ENCODE measurements at regions not wholly inside any gene's neighbourhood (a gene's known extent, or its start where the extent isn't known, plus 50 kb on each side); places are given as distances from the start of the nearest gene placed in this dataset.

DNA sequence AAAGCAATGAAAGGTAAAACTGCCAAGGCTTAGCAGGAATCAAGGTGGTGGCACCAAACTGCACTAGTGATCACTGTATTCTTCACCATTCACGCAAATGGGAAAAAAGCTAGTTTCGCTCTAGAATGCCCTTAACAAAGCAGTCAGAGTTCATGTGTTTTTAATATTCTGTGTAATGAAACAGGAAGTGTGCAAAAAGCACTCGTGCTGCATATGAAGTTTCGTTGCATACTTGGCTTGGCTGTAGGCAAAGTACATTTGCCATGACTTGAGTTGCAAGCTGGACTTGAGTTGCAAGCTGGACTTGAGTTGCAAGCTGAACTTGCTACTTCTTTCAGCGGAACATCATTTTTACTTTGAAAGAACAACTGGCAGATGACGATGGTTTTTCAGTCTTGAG is 55.4 kb downstream of the FOXI1 start (continued):
- TF ChIP-seq ZNF548 (tag by site-specific recombination; IDR thresholded peaks at IDR 0.05), result no peak
- TF ChIP-seq, protein P1, sequence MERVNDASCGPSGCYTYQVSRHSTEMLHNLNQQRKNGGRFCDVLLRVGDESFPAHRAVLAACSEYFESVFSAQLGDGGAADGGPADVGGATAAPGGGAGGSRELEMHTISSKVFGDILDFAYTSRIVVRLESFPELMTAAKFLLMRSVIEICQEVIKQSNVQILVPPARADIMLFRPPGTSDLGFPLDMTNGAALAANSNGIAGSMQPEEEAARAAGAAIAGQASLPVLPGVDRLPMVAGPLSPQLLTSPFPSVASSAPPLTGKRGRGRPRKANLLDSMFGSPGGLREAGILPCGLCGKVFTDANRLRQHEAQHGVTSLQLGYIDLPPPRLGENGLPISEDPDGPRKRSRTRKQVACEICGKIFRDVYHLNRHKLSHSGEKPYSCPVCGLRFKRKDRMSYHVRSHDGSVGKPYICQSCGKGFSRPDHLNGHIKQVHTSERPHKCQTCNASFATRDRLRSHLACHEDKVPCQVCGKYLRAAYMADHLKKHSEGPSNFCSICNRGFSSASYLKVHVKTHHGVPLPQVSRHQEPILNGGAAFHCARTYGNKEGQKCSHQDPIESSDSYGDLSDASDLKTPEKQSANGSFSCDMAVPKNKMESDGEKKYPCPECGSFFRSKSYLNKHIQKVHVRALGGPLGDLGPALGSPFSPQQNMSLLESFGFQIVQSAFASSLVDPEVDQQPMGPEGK (tag by site-specific recombination; IDR thresholded peaks at IDR 0.05), result no peak

DNA sequence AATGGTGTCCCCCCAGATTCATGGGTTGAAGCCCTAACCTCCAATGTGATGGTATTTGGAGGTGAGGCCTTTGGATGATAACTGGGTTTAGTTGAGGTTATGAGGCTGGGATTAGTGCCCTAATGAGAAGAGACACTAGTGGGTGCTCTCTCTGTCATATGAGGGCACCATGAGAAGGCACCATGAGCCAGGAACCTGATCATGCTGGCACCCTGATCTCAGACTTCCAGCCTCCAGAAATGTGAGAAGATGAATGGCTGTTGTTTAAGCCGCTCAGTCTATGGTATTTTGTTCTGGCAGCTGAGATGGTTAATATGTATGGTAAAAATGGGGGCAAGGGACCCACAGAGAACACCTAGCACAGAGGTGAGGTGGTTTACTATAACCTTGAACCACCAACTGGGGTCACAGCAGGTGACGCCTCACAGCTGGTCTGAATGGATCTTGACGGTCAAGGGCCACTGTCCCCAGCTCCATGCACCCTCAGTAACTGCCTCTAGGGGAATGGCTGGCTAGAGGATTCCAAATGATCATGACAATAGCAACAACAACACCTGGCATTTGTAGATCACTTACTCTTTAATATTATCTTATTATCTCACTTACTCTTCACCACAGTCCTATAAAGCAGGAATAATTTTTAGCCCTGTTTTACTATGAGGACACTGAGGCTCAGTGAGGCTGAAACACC is 57.1 kb downstream of the FOXI1 start:
- CTCF ChIA-PET, result no interaction called here
- TF ChIP-seq ZNF302 (tag by site-specific recombination; IDR thresholded peaks at IDR 0.05; ENCODE audit: low read depth) (no peak), ZNF140 (tag by site-specific recombination; IDR thresholded peaks at IDR 0.05) (no peak), ZNF837 (tag by site-specific recombination; IDR thresholded peaks at IDR 0.05) (no peak), EGR2 (tag by site-specific recombination; IDR thresholded peaks at IDR 0.05; ENCODE audit: low read depth) (no peak), ZNF529 (tag by site-specific recombination; IDR thresholded peaks at IDR 0.05; ENCODE audit: insufficient replicate concordance) (no peak)
- TF ChIP-seq, protein P2, sequence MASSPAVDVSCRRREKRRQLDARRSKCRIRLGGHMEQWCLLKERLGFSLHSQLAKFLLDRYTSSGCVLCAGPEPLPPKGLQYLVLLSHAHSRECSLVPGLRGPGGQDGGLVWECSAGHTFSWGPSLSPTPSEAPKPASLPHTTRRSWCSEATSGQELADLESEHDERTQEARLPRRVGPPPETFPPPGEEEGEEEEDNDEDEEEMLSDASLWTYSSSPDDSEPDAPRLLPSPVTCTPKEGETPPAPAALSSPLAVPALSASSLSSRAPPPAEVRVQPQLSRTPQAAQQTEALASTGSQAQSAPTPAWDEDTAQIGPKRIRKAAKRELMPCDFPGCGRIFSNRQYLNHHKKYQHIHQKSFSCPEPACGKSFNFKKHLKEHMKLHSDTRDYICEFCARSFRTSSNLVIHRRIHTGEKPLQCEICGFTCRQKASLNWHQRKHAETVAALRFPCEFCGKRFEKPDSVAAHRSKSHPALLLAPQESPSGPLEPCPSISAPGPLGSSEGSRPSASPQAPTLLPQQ (tag by site-specific recombination; IDR thresholded peaks at IDR 0.05), result no peak
- H3K4me1 ChIP-seq (ENCODE audit: control insufficient read depth, insufficient read depth, low read length), result no peaks in the 10 kb centered on the region
- H3K36me3 ChIP-seq (ENCODE audit: control insufficient read depth in 2 of 2, insufficient read depth in 1 of 2, low read length in 2 of 2), result no peaks in the 10 kb centered on the region
- H3K27ac ChIP-seq (ENCODE audit: extremely low read depth, low read depth, low read length), result no peak overlapping the region
- POLR2A ChIA-PET, result no interaction called here
- no peaks in the 10 kb centered on the region for H3K9me3 ChIP-seq (ENCODE audit: control insufficient read depth, insufficient read depth, low read depth, low read length)
- H3K4me3 ChIP-seq (ENCODE audit: low read depth, low read length), result no peak overlapping the region

DNA sequence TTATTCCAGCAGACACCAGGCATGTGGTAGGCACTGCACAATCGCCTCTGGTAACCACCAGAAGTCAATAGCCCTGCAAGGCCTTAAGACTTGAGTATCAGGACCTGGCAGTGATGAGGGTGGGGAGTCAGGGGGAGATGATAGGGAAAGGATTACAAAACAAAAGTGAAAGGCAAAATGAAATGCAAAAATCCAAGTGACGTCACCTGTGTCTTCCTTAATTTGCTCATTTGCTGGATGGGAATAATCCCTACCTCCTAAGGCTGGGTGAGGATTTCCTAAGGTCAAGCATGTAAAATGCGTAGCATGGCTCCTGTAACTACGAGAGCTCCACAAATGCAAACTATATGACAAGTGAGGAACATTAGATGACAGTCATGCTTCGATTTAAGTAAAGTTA is 58.4 kb downstream of the FOXI1 start:
- H3K36me3 ChIP-seq (ENCODE audit: control insufficient read depth in 2 of 2, insufficient read depth in 1 of 2, low read length in 2 of 2), result no peaks in the 10 kb centered on the region
- no peaks in the 10 kb centered on the region for H3K4me1 ChIP-seq (ENCODE audit: control insufficient read depth, insufficient read depth, low read length)
- H3K27ac ChIP-seq (ENCODE audit: extremely low read depth, low read depth, low read length), result no peak overlapping the region
- ChIA-PET CTCF (interaction anchor here (0.6 kb wide), 1 partner anchor 42 kb away, joined by 5 read pairs; no protein-coding TSS in a partner anchor), POLR2A (no interaction called here)
- no peaks in the 10 kb centered on the region for H3K9me3 ChIP-seq (ENCODE audit: control insufficient read depth, insufficient read depth, low read depth, low read length)
- no peak overlapping the region for H3K4me3 ChIP-seq (ENCODE audit: low read depth, low read length)
- no peak for TF ChIP-seq OSR2 (tag by site-specific recombination; IDR thresholded peaks at IDR 0.05)
- TF ChIP-seq, protein P3, sequence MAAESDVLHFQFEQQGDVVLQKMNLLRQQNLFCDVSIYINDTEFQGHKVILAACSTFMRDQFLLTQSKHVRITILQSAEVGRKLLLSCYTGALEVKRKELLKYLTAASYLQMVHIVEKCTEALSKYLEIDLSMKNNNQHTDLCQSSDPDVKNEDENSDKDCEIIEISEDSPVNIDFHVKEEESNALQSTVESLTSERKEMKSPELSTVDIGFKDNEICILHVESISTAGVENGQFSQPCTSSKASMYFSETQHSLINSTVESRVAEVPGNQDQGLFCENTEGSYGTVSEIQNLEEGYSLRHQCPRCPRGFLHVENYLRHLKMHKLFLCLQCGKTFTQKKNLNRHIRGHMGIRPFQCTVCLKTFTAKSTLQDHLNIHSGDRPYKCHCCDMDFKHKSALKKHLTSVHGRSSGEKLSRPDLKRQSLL (tag by site-specific recombination; IDR thresholded peaks at IDR 0.05), result no peak
- TF ChIP-seq, protein P4, sequence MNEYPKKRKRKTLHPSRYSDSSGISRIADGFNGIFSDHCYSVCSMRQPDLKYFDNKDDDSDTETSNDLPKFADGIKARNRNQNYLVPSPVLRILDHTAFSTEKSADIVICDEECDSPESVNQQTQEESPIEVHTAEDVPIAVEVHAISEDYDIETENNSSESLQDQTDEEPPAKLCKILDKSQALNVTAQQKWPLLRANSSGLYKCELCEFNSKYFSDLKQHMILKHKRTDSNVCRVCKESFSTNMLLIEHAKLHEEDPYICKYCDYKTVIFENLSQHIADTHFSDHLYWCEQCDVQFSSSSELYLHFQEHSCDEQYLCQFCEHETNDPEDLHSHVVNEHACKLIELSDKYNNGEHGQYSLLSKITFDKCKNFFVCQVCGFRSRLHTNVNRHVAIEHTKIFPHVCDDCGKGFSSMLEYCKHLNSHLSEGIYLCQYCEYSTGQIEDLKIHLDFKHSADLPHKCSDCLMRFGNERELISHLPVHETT (tag by site-specific recombination; IDR thresholded peaks at IDR 0.05), result no peak
- TF ChIP-seq, protein P5, sequence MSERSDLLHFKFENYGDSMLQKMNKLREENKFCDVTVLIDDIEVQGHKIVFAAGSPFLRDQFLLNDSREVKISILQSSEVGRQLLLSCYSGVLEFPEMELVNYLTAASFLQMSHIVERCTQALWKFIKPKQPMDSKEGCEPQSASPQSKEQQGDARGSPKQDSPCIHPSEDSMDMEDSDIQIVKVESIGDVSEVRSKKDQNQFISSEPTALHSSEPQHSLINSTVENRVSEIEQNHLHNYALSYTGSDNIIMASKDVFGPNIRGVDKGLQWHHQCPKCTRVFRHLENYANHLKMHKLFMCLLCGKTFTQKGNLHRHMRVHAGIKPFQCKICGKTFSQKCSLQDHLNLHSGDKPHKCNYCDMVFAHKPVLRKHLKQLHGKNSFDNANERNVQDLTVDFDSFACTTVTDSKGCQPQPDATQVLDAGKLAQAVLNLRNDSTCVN (tag by site-specific recombination; optimal IDR thresholded peaks at IDR 0.05), result no peak
- TF ChIP-seq ZNF157 (tag by site-specific recombination; IDR thresholded peaks at IDR 0.05), result no peak
- no peak for TF ChIP-seq BCL11A (tag by site-specific recombination; IDR thresholded peaks at IDR 0.05; ENCODE audit: low read depth)
- TF ChIP-seq, protein P6, sequence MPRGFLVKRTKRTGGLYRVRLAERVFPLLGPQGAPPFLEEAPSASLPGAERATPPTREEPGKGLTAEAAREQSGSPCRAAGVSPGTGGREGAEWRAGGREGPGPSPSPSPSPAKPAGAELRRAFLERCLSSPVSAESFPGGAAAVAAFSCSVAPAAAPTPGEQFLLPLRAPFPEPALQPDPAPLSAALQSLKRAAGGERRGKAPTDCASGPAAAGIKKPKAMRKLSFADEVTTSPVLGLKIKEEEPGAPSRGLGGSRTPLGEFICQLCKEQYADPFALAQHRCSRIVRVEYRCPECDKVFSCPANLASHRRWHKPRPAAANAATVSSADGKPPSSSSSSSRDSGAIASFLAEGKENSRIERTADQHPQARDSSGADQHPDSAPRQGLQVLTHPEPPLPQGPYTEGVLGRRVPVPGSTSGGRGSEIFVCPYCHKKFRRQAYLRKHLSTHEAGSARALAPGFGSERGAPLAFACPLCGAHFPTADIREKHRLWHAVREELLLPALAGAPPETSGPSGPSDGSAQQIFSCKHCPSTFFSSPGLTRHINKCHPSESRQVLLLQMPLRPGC (tag by site-specific recombination; IDR thresholded peaks at IDR 0.05), result no peak
- TF ChIP-seq, protein P7, sequence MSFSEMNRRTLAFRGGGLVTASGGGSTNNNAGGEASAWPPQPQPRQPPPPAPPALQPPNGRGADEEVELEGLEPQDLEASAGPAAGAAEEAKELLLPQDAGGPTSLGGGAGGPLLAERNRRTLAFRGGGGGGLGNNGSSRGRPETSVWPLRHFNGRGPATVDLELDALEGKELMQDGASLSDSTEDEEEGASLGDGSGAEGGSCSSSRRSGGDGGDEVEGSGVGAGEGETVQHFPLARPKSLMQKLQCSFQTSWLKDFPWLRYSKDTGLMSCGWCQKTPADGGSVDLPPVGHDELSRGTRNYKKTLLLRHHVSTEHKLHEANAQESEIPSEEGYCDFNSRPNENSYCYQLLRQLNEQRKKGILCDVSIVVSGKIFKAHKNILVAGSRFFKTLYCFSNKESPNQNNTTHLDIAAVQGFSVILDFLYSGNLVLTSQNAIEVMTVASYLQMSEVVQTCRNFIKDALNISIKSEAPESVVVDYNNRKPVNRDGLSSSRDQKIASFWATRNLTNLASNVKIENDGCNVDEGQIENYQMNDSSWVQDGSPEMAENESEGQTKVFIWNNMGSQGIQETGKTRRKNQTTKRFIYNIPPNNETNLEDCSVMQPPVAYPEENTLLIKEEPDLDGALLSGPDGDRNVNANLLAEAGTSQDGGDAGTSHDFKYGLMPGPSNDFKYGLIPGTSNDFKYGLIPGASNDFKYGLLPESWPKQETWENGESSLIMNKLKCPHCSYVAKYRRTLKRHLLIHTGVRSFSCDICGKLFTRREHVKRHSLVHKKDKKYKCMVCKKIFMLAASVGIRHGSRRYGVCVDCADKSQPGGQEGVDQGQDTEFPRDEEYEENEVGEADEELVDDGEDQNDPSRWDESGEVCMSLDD (tag by site-specific recombination; IDR thresholded peaks at IDR 0.05), result no peak
- TF ChIP-seq ZNF521 (tag by site-specific recombination; IDR thresholded peaks at IDR 0.05), result no peak
- no peak for TF ChIP-seq ZNF169 (tag by site-specific recombination; IDR thresholded peaks at IDR 0.05)
- TF ChIP-seq MZF1 (tag by site-specific recombination; IDR thresholded peaks at IDR 0.05; ENCODE audit: borderline replicate concordance), result no peak
- no peak for TF ChIP-seq ZNF2 (tag by site-specific recombination; IDR thresholded peaks at IDR 0.05)
- no peak for TF ChIP-seq ZFP3 (tag by site-specific recombination; IDR thresholded peaks at IDR 0.05; ENCODE audit: low read depth)
